ENCODE measurements at regions not wholly inside any gene's neighbourhood (a gene's known extent, or its start where the extent isn't known, plus 50 kb on each side); places are given as distances from the start of the nearest gene placed in this dataset.

DNA sequence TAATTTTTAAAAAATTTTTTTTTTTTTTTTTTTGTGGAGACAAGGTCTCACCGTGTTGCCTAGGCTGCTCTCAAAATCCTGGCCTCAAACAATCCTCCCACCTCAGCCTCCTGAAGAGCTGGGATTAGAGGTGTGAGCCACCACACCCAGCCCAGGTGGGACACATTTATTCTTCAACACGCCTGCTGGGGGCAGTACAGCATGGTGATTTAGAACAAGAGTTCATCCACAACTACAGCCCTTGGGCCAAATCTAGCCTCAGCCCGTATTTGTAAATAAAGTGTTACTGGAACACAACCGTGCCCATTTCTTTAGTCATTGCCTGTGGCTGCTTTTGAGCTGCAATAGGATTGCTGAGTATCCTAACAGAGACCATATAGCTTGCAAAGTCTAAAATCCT, 92.8 kb downstream of the KATNIP start:
- TF ChIP-seq SP1 (IDR thresholded peaks at IDR 0.05), result no peak
- no peak for TF ChIP-seq ZNF384 (IDR thresholded peaks at IDR 0.05)
- no peak for TF ChIP-seq NFRKB (IDR thresholded peaks at IDR 0.05)
- no peak for TF ChIP-seq BHLHE40 (IDR thresholded peaks at IDR 0.05; ENCODE audit: borderline replicate concordance)
- no peak for TF ChIP-seq FOXA1 (IDR thresholded peaks at IDR 0.05)
- TF ChIP-seq HDGF (IDR thresholded peaks at IDR 0.05; ENCODE audit: borderline replicate concordance), result no peak
- no peak for TF ChIP-seq LEF1 (IDR thresholded peaks at IDR 0.05; ENCODE audit: borderline replicate concordance)
- TF ChIP-seq FOXM1 (IDR thresholded peaks at IDR 0.05; ENCODE audit: borderline replicate concordance), result no peak
- no peak for TF ChIP-seq CTBP1 (IDR thresholded peaks at IDR 0.05; ENCODE audit: borderline replicate concordance)
- no peak for TF ChIP-seq ARNT (IDR thresholded peaks at IDR 0.05)
- TF ChIP-seq ELF4 (IDR thresholded peaks at IDR 0.05), result no peak
- TF ChIP-seq PKNOX1 (IDR thresholded peaks at IDR 0.05), result no peak

Measured in HEK293T (cell line).